D721Med (cell line): ENCODE measurements at regions not wholly inside any gene's neighbourhood (a gene's known extent, or its start where the extent isn't known, plus 50 kb on each side); places are given as distances from the start of the nearest gene placed in this dataset.

Source experiments
- DNase-seq: peaks from one replicate; pipeline ENCODE4 v3.0.0; 2011; ENCODE audit warnings: low spot score; ENCODE audit not compliant: insufficient read length
- FAIRE-seq: peaks from 2 replicates; lab custom pipeline; 2011; peaks lifted over from hg19 to GRCh38; lab: Jason Lieb, UNC
- CTCF ChIP-seq: IDR thresholded peaks from 2 replicates; pipeline ENCODE4 v1.5.1; 2012; ENCODE audit warnings: mild to moderate bottlenecking, control low read depth; ENCODE audit not compliant: insufficient read depth; ENCODE audit errors: missing control alignments

DNA sequence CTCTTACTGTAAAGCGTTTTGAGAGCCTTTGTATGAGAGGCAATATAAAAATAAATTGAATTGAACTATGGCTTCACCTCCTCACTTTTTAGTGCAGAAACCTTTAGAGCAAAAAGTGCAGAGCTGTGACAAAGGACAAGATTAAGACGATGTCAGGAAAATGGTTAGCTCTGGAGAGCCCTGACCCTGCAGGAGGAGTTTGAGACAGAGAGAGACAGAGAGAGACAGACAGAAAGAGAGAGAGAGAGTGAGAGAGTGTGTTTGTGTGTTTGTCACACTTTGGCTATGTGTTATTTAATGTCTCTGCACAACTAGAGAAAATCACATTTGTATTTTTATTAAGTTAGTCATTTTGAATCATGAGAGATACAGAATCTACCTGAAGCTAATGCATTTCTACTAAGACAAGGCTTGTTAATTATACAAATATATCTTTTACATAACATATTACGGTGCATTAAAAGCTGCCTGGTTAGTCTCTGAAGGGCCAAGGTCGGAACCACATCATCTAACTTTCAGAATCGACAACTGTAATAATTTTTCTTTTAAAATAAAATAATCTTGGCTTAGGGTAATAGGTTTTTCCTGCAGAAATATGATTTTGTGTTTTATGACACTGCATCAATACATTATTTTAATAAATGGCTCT, 423.5 kb upstream of the ZEB2 start:
- no peak for DNase-seq
- FAIRE-seq = no peak
- no peak for TF ChIP-seq CTCF

DNA sequence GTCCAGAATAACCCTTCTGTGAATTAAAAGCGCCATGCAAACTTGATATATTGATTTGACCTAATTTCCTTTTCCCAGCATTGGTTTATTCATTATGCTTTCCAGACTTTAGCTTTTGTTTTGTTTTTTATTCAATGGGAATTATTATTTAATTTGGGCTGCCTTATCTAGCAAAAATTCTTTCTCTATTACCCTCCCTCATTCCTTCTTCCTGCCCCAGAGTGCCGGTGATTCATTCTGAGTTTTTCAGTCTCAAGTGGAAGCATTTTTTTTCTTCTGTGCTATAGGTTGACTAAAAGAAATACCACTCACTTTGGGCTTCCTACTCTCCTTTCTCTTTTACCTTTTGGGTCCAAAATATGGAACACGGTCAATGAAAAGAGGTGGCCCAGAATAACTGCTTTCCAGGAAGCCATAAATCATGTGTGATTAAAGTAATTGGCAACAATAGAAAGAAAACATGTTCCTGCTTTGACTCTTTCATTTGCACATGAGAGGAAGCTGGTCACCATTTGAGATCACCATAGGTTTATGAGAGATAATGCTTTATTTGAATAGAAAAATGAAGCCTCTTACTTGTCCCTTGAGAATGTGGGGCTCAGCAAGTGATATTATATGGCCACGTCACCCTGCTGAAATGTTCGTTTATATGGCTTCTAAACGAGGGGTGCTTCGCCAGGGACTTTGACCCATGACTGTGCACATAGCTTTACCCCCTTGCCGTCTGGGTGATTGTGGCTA, 422.8 kb upstream of the ZEB2 start:
- TF ChIP-seq CTCF = no peak
- DNase-seq (no peak), FAIRE-seq (no peak)

DNA sequence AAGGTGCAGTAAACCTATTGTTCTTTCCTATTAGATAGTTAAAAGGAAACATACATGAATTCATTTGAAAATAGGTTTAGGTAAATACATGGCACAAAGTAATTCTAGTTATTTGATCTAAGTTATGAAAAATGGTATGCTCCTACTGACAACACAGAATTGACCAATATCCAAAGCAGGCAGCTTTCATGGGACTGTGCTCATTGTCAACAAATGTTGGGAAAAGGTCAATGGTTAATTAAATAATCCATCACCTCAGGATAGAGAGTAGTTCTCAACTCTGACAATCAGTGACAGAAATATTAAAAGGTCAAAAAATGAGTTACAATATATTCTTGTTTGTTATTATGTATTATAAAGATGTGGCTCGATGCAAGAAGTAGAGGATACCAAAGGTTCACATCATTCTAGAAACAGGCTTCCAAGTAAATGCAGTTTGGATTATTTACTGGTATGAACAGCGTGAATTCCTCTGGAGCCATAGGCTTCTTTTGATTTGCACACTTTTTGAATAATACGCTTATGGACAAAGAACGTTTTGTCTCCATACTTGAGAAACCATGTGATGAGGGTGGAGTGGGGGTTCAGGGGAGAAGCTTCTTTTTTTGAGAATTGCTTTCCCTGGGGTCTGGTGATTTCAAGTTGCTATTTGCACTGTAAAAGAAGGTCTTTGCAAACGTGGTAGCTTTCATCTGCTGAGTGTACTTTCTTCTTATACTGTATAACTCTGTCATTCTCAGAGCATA, 422.0 kb upstream of the ZEB2 start:
- DNase-seq (no peak), FAIRE-seq (no peak)
- no peak for TF ChIP-seq CTCF

DNA sequence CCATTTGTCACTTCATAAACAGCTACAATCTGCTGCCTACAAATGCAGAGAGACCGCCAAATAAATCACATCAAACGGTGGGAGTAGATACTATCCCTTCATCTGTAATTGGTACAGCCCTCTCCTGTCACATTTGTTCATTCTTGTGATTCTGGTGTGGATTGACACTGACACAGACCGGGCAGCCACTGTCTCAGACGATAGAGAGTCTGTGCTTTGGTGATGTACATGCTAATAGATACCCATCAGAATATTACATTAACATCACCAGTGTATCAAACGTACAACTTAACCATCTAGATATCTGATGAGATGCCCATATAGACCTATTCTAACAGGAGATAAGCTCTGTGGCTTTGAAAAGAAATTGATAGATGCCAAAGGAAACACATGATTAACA, 419.7 kb upstream of the ZEB2 start:
- no peak for TF ChIP-seq CTCF
- DNase-seq (no peak), FAIRE-seq (no peak)

- TF ChIP-seq CTCF = no peak
- DNase-seq = no peak
- no peak for FAIRE-seq
Observed at GRCh38 chr2:144937910-144938709, 418.2 kb upstream of the ZEB2 start.

DNA sequence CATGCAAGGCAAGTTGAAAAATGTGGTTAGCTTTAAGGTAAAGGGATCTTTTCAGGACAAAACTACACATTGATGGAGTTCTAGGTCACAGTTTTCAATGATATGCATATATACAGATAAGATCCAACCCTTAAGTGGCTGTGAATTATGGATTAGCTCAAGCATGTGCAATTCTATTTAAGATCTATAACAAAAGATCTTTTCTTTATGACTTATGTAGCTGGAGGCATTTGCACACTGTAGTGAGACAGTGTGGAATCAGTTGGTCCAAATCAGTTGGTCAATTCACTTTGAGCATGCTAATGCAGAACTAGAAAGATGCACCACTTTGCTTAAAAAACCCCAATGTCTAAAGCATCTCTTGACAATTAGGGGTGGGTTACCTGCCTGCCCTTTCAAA, 417.1 kb upstream of the ZEB2 start:
- no peak for FAIRE-seq
- no peak for DNase-seq
- no peak for TF ChIP-seq CTCF
